Colonic mucosa (tissue), 4 donors: ENCODE measurements at regions not wholly inside any gene's neighbourhood (a gene's known extent, or its start where the extent isn't known, plus 50 kb on each side); places are given as distances from the start of the nearest gene placed in this dataset.
"Not testable (repeated sequence)": the region's sequence is repeated elsewhere in the genome, so short reads cannot be mapped to it uniquely, and the experiment has no call there.

Experiments
- DNase-seq: peaks from one replicate; pipeline ENCODE4 v3.0.0-alpha.2; 2020
- H3K27ac ChIP-seq: fragments of 200-600 bp; one replicate; pipeline ENCODE4 v1.8.0; 2021
- H3K27me3 ChIP-seq: fragments of 200-600 bp; one replicate; pipeline ENCODE4 v1.8.0; 2021
- H3K36me3 ChIP-seq: fragments of 200-600 bp; one replicate; pipeline ENCODE4 v1.8.0; 2021
- H3K4me1 ChIP-seq: fragments of 200-600 bp; one replicate; pipeline ENCODE4 v1.8.0; 2021; ENCODE audit warnings: mild to moderate bottlenecking
- H3K4me3 ChIP-seq: fragments of 200-600 bp; one replicate; pipeline ENCODE4 v1.8.0; 2021
- H3K9ac ChIP-seq, 2 donors: one replicate each; pipeline ENCODE4 v1.7.0; 2013; ENCODE audit warnings: control low read depth in 2 of 2, low read depth in 2 of 2, low read length in 2 of 2
- H3K9me3 ChIP-seq: fragments of 200-600 bp; one replicate; pipeline ENCODE4 v1.8.0; 2021
- CTCF ChIP-seq: fragments of 200-600 bp; IDR thresholded peaks from one replicate; pipeline ENCODE4 v1.8.0; 2022; ENCODE audit warnings: antibody characterized with exemption, mild to moderate bottlenecking
- intact Hi-C: fragments of 100-400 bp; cut with DNase I; formaldehyde crosslinking; loops from one replicate; pipeline ENCODE4 v1.14.1; 2022
- donor health status: healthy.
- donor health status: DM: no; HTN: no; CAD: no.
- donor health status: DM: no; HTN: no; CAD: no.

- Histone ChIP-seq H3K36me3 (no peaks in the 10 kb centered on the region), H3K4me1 (no peaks in the 10 kb centered on the region), H3K4me3 (no peak overlapping the region), H3K9me3 (no peaks in the 10 kb centered on the region), H3K27me3 (no peaks in the 10 kb centered on the region), H3K27ac (no peak overlapping the region), H3K9ac (no peak overlapping the region)
- TF ChIP-seq CTCF: no peak
- intact Hi-C loops: no loop called here
- no peak for DNase-seq
These were observed 94.5 kb upstream of the FOXQ1 start for GRCh38 chr6:1217396-1217795.

GRCh38 chr6:1216488-1216974 lies 95.4 kb upstream of the FOXQ1 start:
- DNase-seq: no peak
- Histone ChIP-seq H3K4me3 (no peak overlapping the region), H3K9ac (no peak overlapping the region), H3K36me3 (no peaks in the 10 kb centered on the region), H3K27ac (no peak overlapping the region), H3K27me3 (no peaks in the 10 kb centered on the region), H3K4me1 (no peaks in the 10 kb centered on the region), H3K9me3 (no peaks in the 10 kb centered on the region)
- TF ChIP-seq CTCF: no peak
- intact Hi-C loops: no loop called here

GRCh38 chr6:1215884-1216487 lies 95.9 kb upstream of the FOXQ1 start:
- no peak overlapping the region for H3K9ac ChIP-seq
- no peaks in the 10 kb centered on the region for H3K9me3 ChIP-seq
- no peak overlapping the region for H3K4me3 ChIP-seq
- H3K36me3 ChIP-seq: no peaks in the 10 kb centered on the region
- TF ChIP-seq CTCF: no peak
- DNase-seq: no peak
- H3K27me3 ChIP-seq: no peaks in the 10 kb centered on the region
- intact Hi-C loops: no loop called here
- no peak overlapping the region for H3K27ac ChIP-seq
- H3K4me1 ChIP-seq: no peaks in the 10 kb centered on the region

GRCh38 chr6:1215023-1215422 lies 96.9 kb upstream of the FOXQ1 start:
- no peaks in the 10 kb centered on the region for H3K4me1 ChIP-seq
- intact Hi-C loops: no loop called here
- no peak overlapping the region for H3K9ac ChIP-seq
- no peaks in the 10 kb centered on the region for H3K27me3 ChIP-seq
- no peak for DNase-seq
- no peak overlapping the region for H3K27ac ChIP-seq
- TF ChIP-seq CTCF: no peak
- no peaks in the 10 kb centered on the region for H3K9me3 ChIP-seq
- H3K36me3 ChIP-seq: no peaks in the 10 kb centered on the region
- H3K4me3 ChIP-seq: no peak overlapping the region

GRCh38 chr6:1212919-1213318 lies 99.0 kb upstream of the FOXQ1 start:
- intact Hi-C loops: no loop called here
- no peak overlapping the region for H3K4me3 ChIP-seq
- DNase-seq: no peak
- H3K4me1 ChIP-seq: no peaks in the 10 kb centered on the region
- H3K36me3 ChIP-seq: no peaks in the 10 kb centered on the region
- H3K27ac ChIP-seq: no peak overlapping the region
- no peaks in the 10 kb centered on the region for H3K27me3 ChIP-seq
- no peak overlapping the region for H3K9ac ChIP-seq
- no peaks in the 10 kb centered on the region for H3K9me3 ChIP-seq
- TF ChIP-seq CTCF: no peak

GRCh38 chr6:1212138-1212537 lies 99.8 kb upstream of the FOXQ1 start:
- H3K36me3 ChIP-seq, H3K9me3 ChIP-seq, H3K9ac ChIP-seq, DNase-seq, H3K4me3 ChIP-seq, intact Hi-C loops, H3K27ac ChIP-seq, H3K4me1 ChIP-seq, H3K27me3 ChIP-seq: not testable (repeated sequence)

GRCh38 chr6:1210631-1211030 lies 101.3 kb upstream of the FOXQ1 start:
- H3K4me3 ChIP-seq, H3K9ac ChIP-seq, H3K4me1 ChIP-seq, H3K27me3 ChIP-seq, DNase-seq, H3K27ac ChIP-seq, H3K36me3 ChIP-seq, intact Hi-C loops, H3K9me3 ChIP-seq: not testable (repeated sequence)
